Retinal pigment epithelial cell (primary cell): ENCODE measurements at regions not wholly inside any gene's neighbourhood (a gene's known extent, or its start where the extent isn't known, plus 50 kb on each side); places are given as distances from the start of the nearest gene placed in this dataset.

Source experiments
- DNase-seq: peaks from one replicate; pipeline ENCODE4 v3.0.0-alpha.2; 2010; ENCODE audit warnings: low read depth
- H3K4me3 ChIP-seq: 2 replicates; pipeline ENCODE4 v1.5.1; 2011; ENCODE audit warnings: mild to moderate bottlenecking, low read length, control low read depth, moderate library complexity
- TF ChIP-seq, protein P1 (sequence below): conservative IDR thresholded peaks from 2 replicates; pipeline ENCODE4 v1.5.1; 2011; ENCODE audit warnings: low read depth, low read length, control low read depth, inconsistent platforms

DNA sequence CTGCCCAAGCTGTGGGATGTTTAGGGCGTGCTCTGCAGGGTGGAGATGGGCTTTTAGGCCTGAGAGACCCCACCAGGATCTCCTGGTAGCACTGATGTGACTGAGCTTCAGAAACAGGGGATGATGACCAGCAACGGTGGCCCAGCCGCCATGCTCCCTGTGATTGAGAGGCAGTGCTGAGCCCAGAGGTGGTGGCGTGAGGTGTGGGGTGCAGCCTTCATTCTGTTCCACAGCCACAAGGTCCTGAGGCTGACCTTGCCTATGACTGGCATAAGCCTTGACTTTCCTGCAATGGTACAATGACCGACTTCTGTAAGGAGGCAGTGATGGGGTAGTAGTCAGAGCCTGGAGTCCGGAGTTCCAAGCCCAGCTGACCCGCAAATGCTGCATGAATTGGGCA is 263.3 kb downstream of the TSN start:
- TF ChIP-seq, protein P1, sequence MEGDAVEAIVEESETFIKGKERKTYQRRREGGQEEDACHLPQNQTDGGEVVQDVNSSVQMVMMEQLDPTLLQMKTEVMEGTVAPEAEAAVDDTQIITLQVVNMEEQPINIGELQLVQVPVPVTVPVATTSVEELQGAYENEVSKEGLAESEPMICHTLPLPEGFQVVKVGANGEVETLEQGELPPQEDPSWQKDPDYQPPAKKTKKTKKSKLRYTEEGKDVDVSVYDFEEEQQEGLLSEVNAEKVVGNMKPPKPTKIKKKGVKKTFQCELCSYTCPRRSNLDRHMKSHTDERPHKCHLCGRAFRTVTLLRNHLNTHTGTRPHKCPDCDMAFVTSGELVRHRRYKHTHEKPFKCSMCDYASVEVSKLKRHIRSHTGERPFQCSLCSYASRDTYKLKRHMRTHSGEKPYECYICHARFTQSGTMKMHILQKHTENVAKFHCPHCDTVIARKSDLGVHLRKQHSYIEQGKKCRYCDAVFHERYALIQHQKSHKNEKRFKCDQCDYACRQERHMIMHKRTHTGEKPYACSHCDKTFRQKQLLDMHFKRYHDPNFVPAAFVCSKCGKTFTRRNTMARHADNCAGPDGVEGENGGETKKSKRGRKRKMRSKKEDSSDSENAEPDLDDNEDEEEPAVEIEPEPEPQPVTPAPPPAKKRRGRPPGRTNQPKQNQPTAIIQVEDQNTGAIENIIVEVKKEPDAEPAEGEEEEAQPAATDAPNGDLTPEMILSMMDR = no peak
- H3K4me3 ChIP-seq = no peak overlapping the region
- no peak for DNase-seq

DNA sequence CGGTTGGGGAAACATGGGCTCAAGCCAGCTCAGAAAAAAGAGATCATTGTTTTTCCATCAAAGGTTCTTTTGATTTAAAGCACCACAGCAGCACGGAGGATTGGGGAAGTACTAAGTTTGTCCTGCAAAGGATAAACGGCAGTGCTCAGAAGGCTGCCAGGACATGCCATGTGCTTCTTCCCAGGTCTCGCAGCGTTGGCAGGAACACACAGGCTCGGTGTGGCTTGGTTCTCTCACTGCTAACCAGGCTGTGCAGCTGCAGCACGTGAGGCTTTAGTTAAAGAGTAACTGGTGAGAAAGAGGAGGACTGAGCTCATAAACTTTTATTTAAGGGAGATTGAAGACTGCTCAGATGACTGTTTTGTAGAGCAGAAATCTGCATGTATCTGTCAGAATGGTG is 264.3 kb downstream of the TSN start:
- no peak overlapping the region for H3K4me3 ChIP-seq
- no peak for DNase-seq
- TF ChIP-seq, protein P1 = no peak

DNA sequence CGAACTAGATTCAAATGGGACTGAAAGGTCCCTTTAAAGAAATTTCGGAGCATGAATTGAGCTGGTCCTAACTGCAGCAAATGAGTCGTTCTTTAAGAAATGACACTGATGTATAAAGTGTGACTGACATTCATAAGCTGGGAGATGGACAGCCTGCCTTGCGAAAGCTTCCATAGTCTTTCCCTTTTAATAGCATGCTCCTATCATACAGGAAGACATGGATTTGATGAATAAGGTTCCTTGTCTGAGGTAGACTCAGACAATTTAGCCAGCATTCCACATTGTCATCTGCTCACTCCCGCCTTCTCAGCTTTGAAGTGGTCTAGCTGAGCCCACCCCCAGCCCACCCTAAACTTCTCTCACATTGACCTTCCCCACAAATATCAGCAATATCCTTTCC is 264.9 kb downstream of the TSN start:
- TF ChIP-seq, protein P1 = no peak
- no peak overlapping the region for H3K4me3 ChIP-seq
- no peak for DNase-seq

DNA sequence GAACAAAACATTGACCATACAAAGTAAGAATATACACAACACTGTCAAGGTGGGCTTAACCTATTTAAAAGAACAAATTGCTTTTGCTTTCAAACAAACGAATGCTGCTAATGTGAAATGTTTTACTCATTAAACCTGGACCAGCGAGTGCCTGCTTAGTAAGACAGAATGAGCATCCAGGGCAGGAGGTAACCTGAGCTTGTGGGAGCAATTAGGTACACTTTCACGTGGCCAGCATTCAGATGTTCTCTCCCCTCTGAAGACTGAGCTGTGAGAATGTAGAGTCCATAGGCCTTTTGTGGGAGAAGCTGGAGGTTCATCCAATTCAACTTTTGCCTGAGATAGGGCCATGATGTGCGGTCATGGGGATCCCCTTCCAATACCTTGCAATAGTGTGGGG is 266.5 kb downstream of the TSN start:
- DNase-seq = no peak
- no peak overlapping the region for H3K4me3 ChIP-seq
- TF ChIP-seq, protein P1 = no peak

DNA sequence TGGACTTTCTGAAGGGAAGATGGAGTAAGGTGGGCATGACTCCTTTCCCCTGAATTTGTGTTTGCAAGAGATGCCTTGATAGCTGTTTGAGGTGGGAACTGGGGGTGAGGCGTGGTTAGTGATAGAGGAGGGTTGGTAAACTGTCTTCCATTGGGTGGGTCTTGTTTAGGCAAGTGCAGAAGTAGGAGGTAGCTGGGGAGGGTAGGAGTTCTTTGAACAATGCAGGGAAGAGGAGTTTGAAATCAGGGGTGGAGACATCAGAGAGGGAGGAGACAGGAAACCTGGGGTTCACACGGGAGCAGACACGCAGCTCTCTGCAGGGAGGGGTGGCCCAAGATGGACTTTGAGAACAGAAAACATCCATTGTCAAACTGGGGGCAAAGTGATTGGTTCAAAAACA is 267.1 kb downstream of the TSN start:
- no peak for DNase-seq
- TF ChIP-seq, protein P1 = no peak
- H3K4me3 ChIP-seq = no peak overlapping the region

DNA sequence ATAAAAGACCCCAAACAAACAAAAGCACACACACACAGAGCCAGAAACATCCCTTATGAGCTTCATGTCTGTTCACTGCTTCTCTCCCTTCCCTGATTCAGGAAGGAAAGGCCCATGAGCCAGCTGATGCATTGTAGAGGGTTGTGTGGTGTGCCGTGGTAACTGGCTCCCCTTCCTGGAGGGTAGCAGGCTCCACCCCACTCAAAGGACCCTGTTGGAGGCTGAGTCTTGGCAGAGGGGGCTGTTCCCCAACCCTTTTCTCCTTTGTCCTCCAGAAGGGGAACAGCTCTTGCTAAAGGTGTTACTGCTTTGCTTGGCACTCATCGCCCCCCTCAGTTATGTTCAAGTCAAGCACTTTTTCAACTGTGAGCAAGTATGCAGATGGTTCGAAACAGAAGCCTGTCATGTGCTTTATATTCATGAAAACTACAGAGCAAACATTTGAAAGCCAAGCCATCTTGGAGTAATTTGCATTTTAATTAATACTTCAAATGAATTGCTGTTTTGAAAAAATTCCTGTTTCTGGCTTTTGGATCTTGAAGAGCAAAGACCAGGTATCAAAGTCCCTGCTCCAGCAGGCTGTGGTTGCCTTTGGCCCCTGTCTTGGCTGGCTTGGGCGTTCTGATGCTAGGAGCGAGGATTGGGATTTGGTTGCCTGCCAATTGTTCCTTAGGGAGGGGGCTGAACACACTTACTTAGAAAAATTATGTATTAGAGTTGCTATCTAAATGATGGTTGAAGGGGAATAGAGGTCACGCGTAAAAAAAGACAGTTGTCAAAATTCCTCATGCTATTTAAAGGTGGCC is 267.8 kb downstream of the TSN start:
- no peak for DNase-seq
- TF ChIP-seq, protein P1 = no peak

DNA sequence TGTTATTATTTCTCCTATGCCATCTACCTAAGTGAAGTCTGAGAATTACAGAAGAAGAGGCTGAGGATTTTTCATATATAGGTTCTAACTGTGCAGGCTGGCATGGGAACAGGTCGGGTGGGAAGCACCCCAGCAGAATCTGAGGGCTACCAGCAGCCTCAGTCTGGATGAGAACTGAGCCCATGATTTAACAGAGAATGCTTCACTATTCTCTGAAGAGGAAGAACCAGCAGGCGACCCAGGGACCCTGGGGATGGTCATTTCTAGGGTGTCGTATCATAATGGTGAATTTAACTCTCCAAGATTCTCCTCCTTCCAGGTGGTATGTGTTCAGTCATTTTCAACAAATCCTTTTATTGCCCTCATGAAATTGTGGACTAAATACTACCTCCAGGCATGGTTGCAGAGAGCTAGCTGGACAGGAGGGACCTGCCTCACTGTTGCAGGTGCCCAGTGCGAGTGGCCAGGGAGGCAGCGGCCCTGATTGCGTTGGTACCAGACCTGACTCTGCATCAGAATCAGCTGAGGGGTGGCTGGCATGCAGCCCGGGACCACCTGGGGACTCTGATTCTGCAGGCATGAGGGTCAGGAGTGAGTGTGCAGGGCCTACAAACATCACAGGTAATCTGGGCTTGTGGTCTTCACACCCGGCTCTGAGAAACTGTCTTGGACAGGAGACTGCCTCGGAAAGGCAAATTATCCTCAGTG is 272.2 kb downstream of the TSN start:
- no peak for DNase-seq
- no peak overlapping the region for H3K4me3 ChIP-seq
- TF ChIP-seq, protein P1 = no peak

More for the DNA sequence above, 267.8 kb downstream of the TSN start:
- H3K4me3 ChIP-seq = no peak overlapping the region
